ENCODE measurements at regions not wholly inside any gene's neighbourhood (a gene's known extent, or its start where the extent isn't known, plus 50 kb on each side); places are given as distances from the start of the nearest gene placed in this dataset.

- Mint-ChIP-seq H3K27me3 (ENCODE audit: insufficient read depth) (no peaks in the 10 kb centered on the region), H3K36me3 (ENCODE audit: low read depth) (no peaks in the 10 kb centered on the region), H3K4me1 (no peaks in the 10 kb centered on the region), H3K27ac (no peak overlapping the region), H3K9me3 (peaks cover 5% of the 10 kb centered on the region), H3K4me3 (no peak overlapping the region)
- Histone ChIP-seq H3K36me3 (ENCODE audit: control insufficient read depth, insufficient read depth, low read length) (no peaks in the 10 kb centered on the region), H3K27me3 (ENCODE audit: control insufficient read depth, insufficient read depth, low read length, poor library complexity, severe bottlenecking) (no peaks in the 10 kb centered on the region), H3K27ac (ENCODE audit: low read depth, low read length) (no peak overlapping the region), H3K9me3 (ENCODE audit: control insufficient read depth, low read length) (peaks cover 5% of the 10 kb centered on the region), H3K4me1 (ENCODE audit: control insufficient read depth, insufficient read depth, low read length) (no peaks in the 10 kb centered on the region), H3K4me3 (ENCODE audit: low read length) (no peak overlapping the region), H3K9ac (ENCODE audit: extremely low read depth, low read length, poor library complexity, severe bottlenecking) (no peak overlapping the region)
- no peak for DNase-seq
- no peak for TF ChIP-seq CTCF (conservative IDR thresholded peaks at IDR 0.05)
- 89 to 90% methylated on average over 2 to 3 of the region's 3 CpGs for WGBS, 2 experiments (ENCODE audit: insufficient coverage in 1 of 2, insufficient read length in 1 of 2)
Measured at GRCh38 chrX:125713633-125714032, 394.0 kb downstream of the TEX13C start.

GRCh38 chrX:125727117-125727516 lies 407.4 kb downstream of the TEX13C start:
- peaks cover 4% of the 10 kb centered on the region for H3K4me1 ChIP-seq (ENCODE audit: control insufficient read depth, insufficient read depth, low read length)
- no peaks in the 10 kb centered on the region for H3K27me3 Mint-ChIP-seq (ENCODE audit: insufficient read depth)

GRCh38 chrX:125736008-125736729 lies 416.5 kb downstream of the TEX13C start:
- no peak overlapping the region for H3K27ac Mint-ChIP-seq

More at GRCh38 chrX:125727117-125727516, 407.4 kb downstream of the TEX13C start:
- Histone ChIP-seq H3K4me3 (ENCODE audit: low read length) (no peak overlapping the region), H3K27ac (ENCODE audit: low read depth, low read length) (no peak overlapping the region), H3K36me3 (ENCODE audit: control insufficient read depth, insufficient read depth, low read length) (no peaks in the 10 kb centered on the region), H3K9me3 (ENCODE audit: control insufficient read depth, low read length) (no peaks in the 10 kb centered on the region), H3K27me3 (ENCODE audit: control insufficient read depth, insufficient read depth, low read length, poor library complexity, severe bottlenecking) (no peaks in the 10 kb centered on the region), H3K9ac (ENCODE audit: extremely low read depth, low read length, poor library complexity, severe bottlenecking) (no peak overlapping the region)
- Mint-ChIP-seq H3K36me3 (ENCODE audit: low read depth) (no peaks in the 10 kb centered on the region), H3K27ac (no peak overlapping the region), H3K4me3 (no peak overlapping the region), H3K9me3 (peaks cover 3% of the 10 kb centered on the region), H3K4me1 (peaks cover 25% of the 10 kb centered on the region)
- 98 to 100% methylated on average over 1 to 3 of the region's 3 CpGs for whole genome bisulfite sequencing, 2 experiments (ENCODE audit: insufficient coverage in 1 of 2, insufficient read length in 1 of 2)
- TF ChIP-seq CTCF (conservative IDR thresholded peaks at IDR 0.05): no peak
- no peak for DNase-seq

More at GRCh38 chrX:125736008-125736729, 416.5 kb downstream of the TEX13C start:
- Histone ChIP-seq H3K36me3 (ENCODE audit: control insufficient read depth, insufficient read depth, low read length) (no peaks in the 10 kb centered on the region), H3K4me3 (ENCODE audit: low read length) (no peak overlapping the region), H3K27ac (ENCODE audit: low read depth, low read length) (no peak overlapping the region), H3K27me3 (ENCODE audit: control insufficient read depth, insufficient read depth, low read length, poor library complexity, severe bottlenecking) (no peaks in the 10 kb centered on the region), H3K9ac (ENCODE audit: extremely low read depth, low read length, poor library complexity, severe bottlenecking) (no peak overlapping the region), H3K9me3 (ENCODE audit: control insufficient read depth, low read length) (no peaks in the 10 kb centered on the region), H3K4me1 (ENCODE audit: control insufficient read depth, insufficient read depth, low read length) (no peaks in the 10 kb centered on the region)
- Mint-ChIP-seq H3K36me3 (ENCODE audit: low read depth) (no peaks in the 10 kb centered on the region), H3K27me3 (ENCODE audit: insufficient read depth) (peaks cover 3% of the 10 kb centered on the region), H3K4me3 (no peak overlapping the region), H3K4me1 (peaks cover 1% of the 10 kb centered on the region), H3K9me3 (no peaks in the 10 kb centered on the region)
- no peak for DNase-seq
- TF ChIP-seq CTCF (conservative IDR thresholded peaks at IDR 0.05): no peak
- WGBS, 2 experiments (ENCODE audit: insufficient coverage in 1 of 2, insufficient read length in 1 of 2): 80 to 92% methylated on average over 1 to 6 of the region's 6 CpGs

Measured in endodermal cell (in vitro differentiated cells).